Suprapubic skin (tissue), 3 donors: ENCODE measurements at regions not wholly inside any gene's neighbourhood (a gene's known extent, or its start where the extent isn't known, plus 50 kb on each side); places are given as distances from the start of the nearest gene placed in this dataset.

Experiments used
- CTCF ChIP-seq, 2 donors: fragments of 200-600 bp in 1 of 2; fragments of 450-650 bp in 1 of 2; sonication (generic) in 1 of 2; IDR thresholded peaks; one replicate each; pipeline ENCODE4 v1.5.1; 2016 to 2019; ENCODE audit warnings: antibody characterized with exemption in 2 of 2, mild to moderate bottlenecking in 1 of 2, moderate library complexity in 1 of 2
- EP300 ChIP-seq: sonication (generic); formaldehyde crosslinking; IDR thresholded peaks from one replicate; pipeline ENCODE4 v1.6.1; 2017; ENCODE audit warnings: antibody characterized with exemption
- POLR2A ChIP-seq, 2 donors: fragments of 450-650 bp; IDR thresholded peaks; one replicate each; pipeline ENCODE4 v1.6.1; 2017; ENCODE audit warnings: antibody characterized with exemption in 2 of 2, mild to moderate bottlenecking in 2 of 2, moderate library complexity in 2 of 2

DNA sequence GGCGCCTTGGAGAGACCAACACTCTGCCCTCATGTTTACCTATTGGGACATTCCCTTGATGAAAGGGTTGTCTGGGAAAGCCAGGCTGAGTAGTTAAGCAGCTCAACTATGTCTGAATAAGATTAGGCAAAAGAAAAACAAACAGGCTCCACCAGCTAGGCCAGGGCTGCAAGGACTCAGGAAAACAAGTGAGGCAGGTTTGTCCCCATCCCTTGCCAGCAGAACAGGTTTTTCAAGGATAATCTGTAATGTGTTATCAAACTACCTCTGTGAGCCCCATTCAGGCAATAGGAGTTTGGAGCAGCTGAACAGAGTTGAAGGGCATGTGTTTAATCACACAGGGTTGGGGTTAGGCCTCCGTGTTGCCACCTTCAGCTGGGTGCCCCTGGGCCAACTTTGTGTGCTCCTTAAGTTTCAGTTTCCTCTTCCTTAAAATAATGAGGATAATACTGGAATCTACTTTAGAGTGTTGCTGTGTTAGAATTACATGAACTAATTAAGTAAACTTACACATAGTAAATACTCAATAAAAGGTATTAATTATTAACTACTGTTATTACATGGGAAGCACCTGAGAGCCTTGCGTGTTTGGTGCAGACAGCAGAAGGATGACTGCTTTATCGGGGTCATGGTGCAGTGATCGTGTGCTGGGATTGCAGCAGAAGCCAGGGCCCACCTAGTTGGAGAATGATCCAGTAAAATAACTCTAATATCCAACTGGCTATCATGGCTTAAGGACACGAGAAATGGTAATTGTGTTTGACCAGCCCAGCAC lies 72.1 kb upstream of the ATP10B start:
- TF ChIP-seq EP300, result no peak
- no peak for TF ChIP-seq CTCF (IDR thresholded peaks at IDR 0.05)
- no peak for TF ChIP-seq POLR2A (IDR thresholded peaks at IDR 0.05)
